H9 (cell line): ENCODE measurements at regions not wholly inside any gene's neighbourhood (a gene's known extent, or its start where the extent isn't known, plus 50 kb on each side); places are given as distances from the start of the nearest gene placed in this dataset.

Experiments
- DNase-seq: peaks from one replicate; pipeline ENCODE4 v3.0.0-alpha.2; 2017
- H2AFZ ChIP-seq: one replicate; pipeline ENCODE4 v1.6.1; 2013; ENCODE audit warnings: mild to moderate bottlenecking, low read length, control low read depth, moderate library complexity
- H2AK5ac ChIP-seq: 2 replicates; pipeline ENCODE4 v1.6.1; 2013; ENCODE audit warnings: low read length, control low read depth, mixed read lengths; ENCODE audit not compliant: insufficient read length
- H2BK120ac ChIP-seq: one replicate; pipeline ENCODE4 v1.6.1; 2013; ENCODE audit warnings: low read depth, mild to moderate bottlenecking, low read length, control low read depth, inconsistent platforms; ENCODE audit not compliant: poor library complexity, severe bottlenecking
- H2BK12ac ChIP-seq: 2 replicates; pipeline ENCODE4 v1.6.1; 2013; ENCODE audit warnings: low read length, control low read depth, mixed read lengths, low read depth; ENCODE audit not compliant: insufficient read length
- H2BK15ac ChIP-seq: 2 replicates; pipeline ENCODE4 v1.6.1; 2013; ENCODE audit warnings: low read depth, low read length, control low read depth
- H2BK20ac ChIP-seq: one replicate; pipeline ENCODE4 v1.6.1; 2013; ENCODE audit warnings: low read depth, mild to moderate bottlenecking, low read length, control low read depth, inconsistent platforms; ENCODE audit not compliant: poor library complexity, severe bottlenecking
- H2BK5ac ChIP-seq: 2 replicates; pipeline ENCODE4 v1.6.1; 2013; ENCODE audit warnings: low read length, control low read depth, mixed read lengths; ENCODE audit not compliant: insufficient read length
- H3K14ac ChIP-seq: 2 replicates; pipeline ENCODE4 v1.6.1; 2013; ENCODE audit warnings: low read length, control low read depth; ENCODE audit not compliant: insufficient read depth
- H3K18ac ChIP-seq: 2 replicates; pipeline ENCODE4 v1.6.1; 2013; ENCODE audit warnings: low read depth, mild to moderate bottlenecking, mixed read lengths, low read length, control low read depth; ENCODE audit not compliant: insufficient read length
- H3K23ac ChIP-seq: 2 replicates; pipeline ENCODE4 v1.6.1; 2013; ENCODE audit warnings: low read length, control low read depth, mixed read lengths, low read depth; ENCODE audit not compliant: insufficient read length
- H3K23me2 ChIP-seq: 2 replicates; pipeline ENCODE4 v1.6.1; 2013; ENCODE audit warnings: low read depth, mild to moderate bottlenecking, mixed read lengths, low read length, control low read depth; ENCODE audit not compliant: insufficient read length, poor library complexity, severe bottlenecking
- H3K27ac ChIP-seq: 2 replicates; pipeline ENCODE4 v1.5.1; 2013; ENCODE audit warnings: low read length, control low read depth, mixed read lengths, low read depth; ENCODE audit not compliant: insufficient read length
- H3K27me3 ChIP-seq: 2 replicates; pipeline ENCODE4 v1.6.1; 2013; ENCODE audit warnings: low read length, control low read depth, inconsistent platforms; ENCODE audit not compliant: insufficient read depth
- H3K4ac ChIP-seq: 2 replicates; pipeline ENCODE4 v1.6.1; 2013; ENCODE audit warnings: low read depth, mild to moderate bottlenecking, control low read depth, inconsistent platforms, low read length, moderate library complexity
- H3K4me1 ChIP-seq: 2 replicates; pipeline ENCODE4 v1.6.1; 2013; ENCODE audit warnings: low read length, control low read depth, inconsistent platforms; ENCODE audit not compliant: insufficient read depth
- H3K4me2 ChIP-seq: 2 replicates; pipeline ENCODE4 v1.6.1; 2013; ENCODE audit warnings: low read length, control low read depth, mixed read lengths; ENCODE audit not compliant: insufficient read length, insufficient read depth
- H3K56ac ChIP-seq: 2 replicates; pipeline ENCODE4 v1.6.1; 2013; ENCODE audit warnings: low read depth, mild to moderate bottlenecking, mixed read lengths, low read length, control low read depth; ENCODE audit not compliant: insufficient read length
- H3K79me1 ChIP-seq: 2 replicates; pipeline ENCODE4 v1.6.1; 2013; ENCODE audit warnings: low read depth, mild to moderate bottlenecking, moderate library complexity, low read length, control low read depth, inconsistent platforms; ENCODE audit not compliant: insufficient read depth, poor library complexity, severe bottlenecking
- H3K79me2 ChIP-seq: 2 replicates; pipeline ENCODE4 v1.6.1; 2013; ENCODE audit warnings: low read length, control low read depth, inconsistent platforms; ENCODE audit not compliant: insufficient read depth
- H3K9ac ChIP-seq: 2 replicates; pipeline ENCODE4 v1.6.1; 2013; ENCODE audit warnings: low read length, control low read depth, mixed read lengths; ENCODE audit not compliant: insufficient read length; ENCODE audit errors: extremely low read depth
- H3K9me3 ChIP-seq: one replicate; pipeline ENCODE4 v1.6.1; 2013; ENCODE audit warnings: low read depth, low read length, inconsistent platforms; ENCODE audit not compliant: control insufficient read depth
- H3T11ph ChIP-seq: one replicate; pipeline ENCODE4 v1.6.1; 2013; ENCODE audit warnings: mild to moderate bottlenecking, low read length, control low read depth, inconsistent platforms
- H4K20me1 ChIP-seq: one replicate; pipeline ENCODE4 v1.6.1; 2013; ENCODE audit not compliant: control insufficient read depth, insufficient read length, insufficient read depth
- H4K5ac ChIP-seq: 2 replicates; pipeline ENCODE4 v1.6.1; 2013; ENCODE audit warnings: low read depth, mild to moderate bottlenecking, mixed read lengths, low read length, control low read depth; ENCODE audit not compliant: insufficient read length
- H4K8ac ChIP-seq: replicated peaks from 2 replicates; pipeline ENCODE4 v1.6.1; 2013; ENCODE audit warnings: low read length, control low read depth, mixed read lengths, low read depth; ENCODE audit not compliant: insufficient read length
- H4K91ac ChIP-seq: 2 replicates; pipeline ENCODE4 v1.6.1; 2013; ENCODE audit warnings: low read depth, mild to moderate bottlenecking, moderate library complexity, mixed read lengths, low read length, control low read depth; ENCODE audit not compliant: insufficient read length
- H3K27ac Mint-ChIP-seq, 3 experiments: 2 replicates in 2 of 3; 3 replicates in 1 of 3; pipeline ENCODE4 v1.8.0; 2020 to 2021; ENCODE audit warnings: mixed read lengths in 3 of 3, mild to moderate bottlenecking in 1 of 3, moderate library complexity in 1 of 3
- H3K27me3 Mint-ChIP-seq: 2 replicates; pipeline ENCODE4 v1.8.0; 2021; ENCODE audit warnings: low read depth, mild to moderate bottlenecking, moderate library complexity, mixed read lengths
- H3K36me3 Mint-ChIP-seq, 3 experiments: 2 replicates in 2 of 3; 3 replicates in 1 of 3; pipeline ENCODE4 v1.8.0; 2020 to 2021; ENCODE audit warnings: low read depth in 3 of 3, mixed read lengths in 3 of 3; ENCODE audit not compliant: insufficient read depth in 1 of 3
- H3K4me1 Mint-ChIP-seq, 2 experiments: 2 replicates each; pipeline ENCODE4 v1.8.0; 2020; ENCODE audit warnings: mixed read lengths in 2 of 2
- H3K4me3 Mint-ChIP-seq, 2 experiments: 2 replicates in 1 of 2; 3 replicates in 1 of 2; pipeline ENCODE4 v1.8.0; 2020 to 2021; ENCODE audit warnings: mild to moderate bottlenecking in 2 of 2, mixed read lengths in 2 of 2, moderate library complexity in 1 of 2
- H3K9me3 Mint-ChIP-seq, 2 experiments: 2 replicates in 1 of 2; 3 replicates in 1 of 2; pipeline ENCODE4 v1.8.0; 2020; ENCODE audit warnings: mild to moderate bottlenecking in 2 of 2, mixed read lengths in 2 of 2, moderate library complexity in 1 of 2
- WGBS: extraction: QIAGEN DNeasy Blood & Tissue Kit; methylation state at CpG from one replicate; pipeline ENCODE4 v1.1.7; 2013; ENCODE audit warnings: missing lambda C conversion rate, low lambda C conversion rate, mixed read lengths; ENCODE audit not compliant: insufficient read length; ENCODE audit errors: extremely low coverage; 5-methylcytosine and 5-hydroxymethylcytosine counted together
- TF ChIP-seq, protein P1 (sequence below): fragments of 200-600 bp; sonication (generic); conservative IDR thresholded peaks from 3 replicates; pipeline ENCODE4 v1.8.0; 2021; ENCODE audit warnings: antibody characterized with exemption, mild to moderate bottlenecking

DNA sequence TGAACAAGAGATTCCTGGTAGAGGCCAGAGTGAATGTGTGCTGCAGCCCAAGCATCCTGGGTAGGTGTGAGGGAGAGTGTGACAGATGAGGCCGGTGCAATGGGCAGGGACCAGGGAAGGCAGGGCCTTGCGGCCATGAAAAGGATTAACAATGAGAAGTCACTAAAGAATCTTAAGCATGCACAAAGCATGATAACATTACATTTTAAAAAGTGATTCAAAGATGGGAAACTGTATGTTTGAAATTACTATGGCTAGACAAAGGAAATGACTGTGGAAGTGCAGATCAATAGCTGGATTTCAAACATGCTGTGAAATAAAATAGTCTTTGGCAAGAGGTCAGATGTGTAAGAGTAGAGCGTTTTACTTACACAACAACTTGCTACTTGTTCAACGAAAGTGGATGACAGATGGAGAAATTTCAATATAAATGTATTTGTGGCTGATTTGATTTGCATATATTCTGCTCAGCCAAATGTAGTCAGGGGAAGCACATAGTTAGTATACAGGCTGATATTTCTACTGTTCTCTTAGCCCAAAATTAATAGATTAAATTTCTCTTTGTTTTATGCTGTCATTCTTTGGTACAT lies 175.5 kb downstream of the CCDC59 start:
- Histone ChIP-seq H3K14ac (no peak overlapping the region), H3K9me3 (no peaks in the 10 kb centered on the region), H2AFZ (no peak overlapping the region), H4K8ac (no peak overlapping the region), H3K4me2 (no peak overlapping the region), H2BK12ac (no peak overlapping the region), H3K18ac (no peak overlapping the region), H3K23ac (no peak overlapping the region), H3K9ac (no peak overlapping the region), H3K23me2 (no peaks in the 10 kb centered on the region), H2BK15ac (no peak overlapping the region), H3K4ac (no peak overlapping the region), H3K79me1 (no peaks in the 10 kb centered on the region), H3K27ac (no peak overlapping the region), H3K27me3 (no peaks in the 10 kb centered on the region), H2BK20ac (no peak overlapping the region), H3T11ph (no peak overlapping the region), H3K79me2 (no peaks in the 10 kb centered on the region), H2BK5ac (no peak overlapping the region), H2AK5ac (no peak overlapping the region), H2BK120ac (no peak overlapping the region), H4K91ac (no peak overlapping the region), H4K20me1 (no peaks in the 10 kb centered on the region), H4K5ac (no peak overlapping the region), H3K56ac (no peak overlapping the region), H3K4me1 (no peaks in the 10 kb centered on the region)
- no peak for DNase-seq
- H3K27me3 Mint-ChIP-seq: no peaks in the 10 kb centered on the region
- H3K4me1 Mint-ChIP-seq: peaks cover 0 to 2% of the 10 kb centered on the region in 2 experiments; a peak in 1 of 4 replicates
- TF ChIP-seq, protein P1, sequence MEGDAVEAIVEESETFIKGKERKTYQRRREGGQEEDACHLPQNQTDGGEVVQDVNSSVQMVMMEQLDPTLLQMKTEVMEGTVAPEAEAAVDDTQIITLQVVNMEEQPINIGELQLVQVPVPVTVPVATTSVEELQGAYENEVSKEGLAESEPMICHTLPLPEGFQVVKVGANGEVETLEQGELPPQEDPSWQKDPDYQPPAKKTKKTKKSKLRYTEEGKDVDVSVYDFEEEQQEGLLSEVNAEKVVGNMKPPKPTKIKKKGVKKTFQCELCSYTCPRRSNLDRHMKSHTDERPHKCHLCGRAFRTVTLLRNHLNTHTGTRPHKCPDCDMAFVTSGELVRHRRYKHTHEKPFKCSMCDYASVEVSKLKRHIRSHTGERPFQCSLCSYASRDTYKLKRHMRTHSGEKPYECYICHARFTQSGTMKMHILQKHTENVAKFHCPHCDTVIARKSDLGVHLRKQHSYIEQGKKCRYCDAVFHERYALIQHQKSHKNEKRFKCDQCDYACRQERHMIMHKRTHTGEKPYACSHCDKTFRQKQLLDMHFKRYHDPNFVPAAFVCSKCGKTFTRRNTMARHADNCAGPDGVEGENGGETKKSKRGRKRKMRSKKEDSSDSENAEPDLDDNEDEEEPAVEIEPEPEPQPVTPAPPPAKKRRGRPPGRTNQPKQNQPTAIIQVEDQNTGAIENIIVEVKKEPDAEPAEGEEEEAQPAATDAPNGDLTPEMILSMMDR: no peak
- H3K36me3 Mint-ChIP-seq: no peaks in the 10 kb centered on the region
- no peaks in the 10 kb centered on the region for H3K9me3 Mint-ChIP-seq
- H3K27ac Mint-ChIP-seq: no peak overlapping the region
- no CpG with 5 or more reads among the region's 4 CpGs for WGBS
- H3K4me3 Mint-ChIP-seq: no peak overlapping the region
